ENCODE measurements at regions not wholly inside any gene's neighbourhood (a gene's known extent, or its start where the extent isn't known, plus 50 kb on each side); places are given as distances from the start of the nearest gene placed in this dataset.

GRCh38 chr18:52275817-52276216 is 64.2 kb upstream of the DCC start:
- Histone ChIP-seq H3K4me2 (ENCODE audit: insufficient read depth, insufficient read length, low read length) (no peak overlapping the region), H2BK20ac (ENCODE audit: low read depth, low read length, poor library complexity, severe bottlenecking) (no peak overlapping the region), H2BK15ac (ENCODE audit: low read depth, low read length) (no peak overlapping the region), H3K79me1 (ENCODE audit: insufficient read depth, low read depth, low read length, poor library complexity, severe bottlenecking) (no peaks in the 10 kb centered on the region), H3K79me2 (ENCODE audit: insufficient read depth, low read length) (no peaks in the 10 kb centered on the region), H2AK5ac (ENCODE audit: insufficient read length, low read length) (no peak overlapping the region), H4K91ac (ENCODE audit: insufficient read length, low read depth, low read length) (no peak overlapping the region), H4K5ac (ENCODE audit: insufficient read length, low read depth, low read length) (no peak overlapping the region), H3K27ac (ENCODE audit: insufficient read length, low read depth, low read length) (no peak overlapping the region), H3K18ac (ENCODE audit: insufficient read length, low read depth, low read length) (no peak overlapping the region), H4K20me1 (ENCODE audit: control insufficient read depth, insufficient read depth, insufficient read length) (no peaks in the 10 kb centered on the region), H3K9ac (ENCODE audit: extremely low read depth, insufficient read length, low read length) (no peak overlapping the region), H2BK5ac (ENCODE audit: insufficient read length, low read length) (no peak overlapping the region), H3K14ac (ENCODE audit: insufficient read depth, low read length) (no peak overlapping the region), H2AFZ (ENCODE audit: low read length) (no peak overlapping the region), H3K4ac (ENCODE audit: low read depth, low read length) (no peak overlapping the region), H3K4me1 (ENCODE audit: insufficient read depth, low read length) (no peaks in the 10 kb centered on the region), H3K23ac (ENCODE audit: insufficient read length, low read depth, low read length) (no peak overlapping the region), H2BK12ac (ENCODE audit: insufficient read length, low read depth, low read length) (no peak overlapping the region), H4K8ac (replicated peaks; ENCODE audit: insufficient read length, low read depth, low read length) (no peak overlapping the region), H3T11ph (ENCODE audit: low read length) (no peak overlapping the region), H3K23me2 (ENCODE audit: insufficient read length, low read depth, low read length, poor library complexity, severe bottlenecking) (no peaks in the 10 kb centered on the region), H3K27me3 (ENCODE audit: insufficient read depth, low read length) (no peaks in the 10 kb centered on the region), H2BK120ac (ENCODE audit: low read depth, low read length, poor library complexity, severe bottlenecking) (no peak overlapping the region), H3K9me3 (ENCODE audit: control insufficient read depth, low read depth, low read length) (no peaks in the 10 kb centered on the region), H3K56ac (ENCODE audit: insufficient read length, low read depth, low read length) (no peak overlapping the region)
- no peaks in the 10 kb centered on the region for H3K9me3 Mint-ChIP-seq
- peaks cover 6% of the 10 kb centered on the region in 2 experiments; a peak in 3 of 4 replicates for H3K4me1 Mint-ChIP-seq
- no peaks in the 10 kb centered on the region for H3K36me3 Mint-ChIP-seq (ENCODE audit: insufficient read depth in 1 of 3, low read depth in 3 of 3)
- H3K4me3 Mint-ChIP-seq, result no peak overlapping the region
- no peak for TF ChIP-seq CTCF (conservative IDR thresholded peaks at IDR 0.05)
- no peak for DNase-seq
- no peaks in the 10 kb centered on the region for H3K27me3 Mint-ChIP-seq (ENCODE audit: low read depth)
- H3K27ac Mint-ChIP-seq, result no peak overlapping the region
